Osteoblast (primary cell): ENCODE measurements at regions not wholly inside any gene's neighbourhood (a gene's known extent, or its start where the extent isn't known, plus 50 kb on each side); places are given as distances from the start of the nearest gene placed in this dataset.

Experiments used
- DNase-seq: peaks from one replicate; pipeline ENCODE4 v3.0.0; 2011; ENCODE audit warnings: low spot score, mixed read lengths; ENCODE audit not compliant: insufficient read length; ENCODE audit errors: missing footprints
- H2AFZ ChIP-seq: 2 replicates; pipeline ENCODE4 v1.6.0; 2011; ENCODE audit warnings: mild to moderate bottlenecking, low read length
- H3K27ac ChIP-seq: 2 replicates; pipeline ENCODE4 v1.5.1; 2011; ENCODE audit warnings: mild to moderate bottlenecking, low read depth, low read length, moderate library complexity
- H3K27me3 ChIP-seq: 2 replicates; pipeline ENCODE4 v1.6.0; 2012; ENCODE audit warnings: mild to moderate bottlenecking, control low read depth, inconsistent platforms, low read length, moderate library complexity; ENCODE audit not compliant: insufficient read depth
- H3K36me3 ChIP-seq: 2 replicates; pipeline ENCODE4 v1.5.1; 2011; ENCODE audit warnings: mild to moderate bottlenecking, low read length, control low read depth, moderate library complexity; ENCODE audit not compliant: insufficient read depth
- H3K4me1 ChIP-seq: 2 replicates; pipeline ENCODE4 v1.5.1; 2011; ENCODE audit warnings: mild to moderate bottlenecking, low read length, control low read depth, moderate library complexity; ENCODE audit not compliant: insufficient read depth
- H3K4me2 ChIP-seq: 2 replicates; pipeline ENCODE4 v1.6.0; 2011; ENCODE audit warnings: mild to moderate bottlenecking, low read length; ENCODE audit not compliant: insufficient read depth
- H3K4me3 ChIP-seq: fragments of 200-600 bp; sonication (generic); 3 replicates; pipeline ENCODE4 v1.5.1; 2012; ENCODE audit warnings: mild to moderate bottlenecking, low read length, inconsistent platforms; ENCODE audit not compliant: insufficient read depth
- H3K79me2 ChIP-seq: 2 replicates; pipeline ENCODE4 v1.6.0; 2012; ENCODE audit warnings: mild to moderate bottlenecking, low read length, control low read depth, inconsistent platforms; ENCODE audit not compliant: insufficient read depth
- H3K9me3 ChIP-seq: 2 replicates; pipeline ENCODE4 v1.5.1; 2011; ENCODE audit warnings: low read depth, low read length, control low read depth
- H4K20me1 ChIP-seq: 2 replicates; pipeline ENCODE4 v1.6.0; 2012; ENCODE audit warnings: mild to moderate bottlenecking, low read length, control low read depth; ENCODE audit not compliant: insufficient read depth
- CTCF ChIP-seq: IDR thresholded peaks from 2 replicates; pipeline ENCODE4 v1.5.1; 2011; ENCODE audit warnings: mild to moderate bottlenecking, low read depth, low read length, moderate library complexity; ENCODE audit errors: extremely low read depth

- Histone ChIP-seq H3K79me2 (no peaks in the 10 kb centered on the region), H3K4me3 (no peak overlapping the region), H3K9me3 (no peaks in the 10 kb centered on the region), H3K36me3 (no peaks in the 10 kb centered on the region), H3K4me1 (no peaks in the 10 kb centered on the region), H2AFZ (no peak overlapping the region), H4K20me1 (no peaks in the 10 kb centered on the region), H3K4me2 (no peak overlapping the region), H3K27me3 (no peaks in the 10 kb centered on the region), H3K27ac (no peak overlapping the region)
- TF ChIP-seq CTCF = no peak
- DNase-seq = no peak
These were observed 228.6 kb downstream of the FGFR2 start for GRCh38 chr10:121369616-121370015.

- no peaks in the 10 kb centered on the region for H3K9me3 ChIP-seq
- no peak for DNase-seq
- H3K4me1 ChIP-seq = no peaks in the 10 kb centered on the region
- no peak for TF ChIP-seq CTCF
- no peak overlapping the region for H3K4me3 ChIP-seq
- H3K27me3 ChIP-seq = no peaks in the 10 kb centered on the region
- H2AFZ ChIP-seq = no peak overlapping the region
- no peaks in the 10 kb centered on the region for H4K20me1 ChIP-seq
- H3K27ac ChIP-seq = no peak overlapping the region
- H3K36me3 ChIP-seq = no peaks in the 10 kb centered on the region
- no peak overlapping the region for H3K4me2 ChIP-seq
- no peaks in the 10 kb centered on the region for H3K79me2 ChIP-seq
These were observed 226.4 kb downstream of the FGFR2 start for GRCh38 chr10:121371836-121372235.

DNA sequence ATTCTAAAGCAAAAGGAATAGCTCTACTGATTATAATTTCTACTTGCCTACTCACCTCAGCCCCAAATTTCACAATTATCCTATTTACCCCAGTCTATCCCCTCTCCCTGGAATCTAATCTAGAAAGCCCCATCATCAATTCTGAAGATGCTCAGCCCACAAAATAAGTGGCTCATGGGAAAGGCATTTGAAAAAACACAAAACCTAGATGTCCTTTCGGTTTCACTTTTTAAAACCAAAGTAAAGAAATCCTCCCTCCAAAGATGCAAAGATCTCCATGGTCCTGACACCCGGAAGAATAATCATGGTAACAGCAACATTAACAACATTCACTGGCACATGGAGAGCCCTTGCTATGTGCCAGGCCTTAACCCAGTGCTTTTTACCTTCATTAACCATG lies 224.8 kb downstream of the FGFR2 start:
- Histone ChIP-seq H3K36me3 (no peaks in the 10 kb centered on the region), H3K27me3 (no peaks in the 10 kb centered on the region), H3K4me2 (no peak overlapping the region), H3K27ac (no peak overlapping the region), H3K79me2 (no peaks in the 10 kb centered on the region), H3K9me3 (no peaks in the 10 kb centered on the region), H2AFZ (no peak overlapping the region), H3K4me3 (no peak overlapping the region), H4K20me1 (no peaks in the 10 kb centered on the region), H3K4me1 (no peaks in the 10 kb centered on the region)
- no peak for DNase-seq
- no peak for TF ChIP-seq CTCF

DNA sequence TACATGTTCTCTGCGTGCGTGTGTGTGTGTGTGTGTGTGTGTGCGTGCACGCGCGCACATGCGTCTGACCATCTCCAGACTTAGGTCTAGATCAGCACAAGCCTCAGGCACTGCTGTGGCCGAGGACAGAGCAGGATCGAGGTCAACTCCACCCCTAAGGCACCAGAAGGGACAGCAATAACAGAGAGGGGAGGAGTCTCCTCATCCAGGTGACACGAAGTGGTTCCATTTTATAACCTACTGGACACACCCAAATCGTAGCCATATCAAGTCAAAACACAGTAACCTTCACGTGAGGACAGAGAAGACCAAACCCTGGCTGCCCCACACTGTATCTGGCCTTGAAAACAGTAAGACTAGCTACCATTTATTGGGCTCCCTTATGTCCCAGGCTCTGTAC lies 224.1 kb downstream of the FGFR2 start:
- Histone ChIP-seq H3K9me3 (no peaks in the 10 kb centered on the region), H3K27me3 (no peaks in the 10 kb centered on the region), H3K4me3 (no peak overlapping the region), H3K27ac (no peak overlapping the region), H3K4me1 (no peaks in the 10 kb centered on the region), H3K36me3 (no peaks in the 10 kb centered on the region), H3K79me2 (no peaks in the 10 kb centered on the region), H3K4me2 (no peak overlapping the region), H4K20me1 (no peaks in the 10 kb centered on the region), H2AFZ (no peak overlapping the region)
- DNase-seq = no peak
- no peak for TF ChIP-seq CTCF
